ENCODE measurements at regions not wholly inside any gene's neighbourhood (a gene's known extent, or its start where the extent isn't known, plus 50 kb on each side); places are given as distances from the start of the nearest gene placed in this dataset.

- Histone ChIP-seq H4K20me1 (ENCODE audit: insufficient read depth, low read length) (no peaks in the 10 kb centered on the region), H3K27ac (ENCODE audit: low read depth, low read length, poor library complexity, severe bottlenecking) (no peak overlapping the region), H3K4me3 (ENCODE audit: low read depth, low read length, poor library complexity, severe bottlenecking) (no peak overlapping the region), H3K36me3 (ENCODE audit: insufficient read depth, low read length) (no peaks in the 10 kb centered on the region), H3K9me3 (ENCODE audit: low read length) (no peaks in the 10 kb centered on the region), H3K9me2 (ENCODE audit: insufficient read depth, low read length) (no peaks in the 10 kb centered on the region), H2AFZ (ENCODE audit: low read length) (no peak overlapping the region), H3K4me2 (ENCODE audit: low read length) (no peak overlapping the region), H3K79me2 (ENCODE audit: insufficient read depth, low read depth, low read length) (no peaks in the 10 kb centered on the region), H3K4me1 (ENCODE audit: insufficient read depth, low read length, poor library complexity, severe bottlenecking) (no peaks in the 10 kb centered on the region)
- BruUV-seq (replicated peaks): no TSS peak
- CTCF ChIA-PET (ENCODE audit: unreplicated experiment): no interaction called here
- TF ChIP-seq EZH2phosphoT487 (IDR thresholded peaks at IDR 0.05; ENCODE audit: borderline replicate concordance, low read depth, low read length): no peak
- no peak for DNase-seq (ENCODE audit: low spot score)
- intact Hi-C loops (cut with micrococcal nuclease; ENCODE audit: unreplicated experiment): no loop called here
- POLR2A ChIA-PET: no interaction called here
Observed at GRCh38 chr10:20713420-20713819, 183.7 kb downstream of the NEBL start.

GRCh38 chr10:20712774-20713173 is 184.3 kb downstream of the NEBL start:
- Histone ChIP-seq H3K4me2 (ENCODE audit: low read length) (no peak overlapping the region), H4K20me1 (ENCODE audit: insufficient read depth, low read length) (no peaks in the 10 kb centered on the region), H3K4me3 (ENCODE audit: low read depth, low read length, poor library complexity, severe bottlenecking) (no peak overlapping the region), H3K27ac (ENCODE audit: low read depth, low read length, poor library complexity, severe bottlenecking) (no peak overlapping the region), H3K36me3 (ENCODE audit: insufficient read depth, low read length) (no peaks in the 10 kb centered on the region), H3K4me1 (ENCODE audit: insufficient read depth, low read length, poor library complexity, severe bottlenecking) (no peaks in the 10 kb centered on the region), H3K9me3 (ENCODE audit: low read length) (no peaks in the 10 kb centered on the region), H2AFZ (ENCODE audit: low read length) (no peak overlapping the region), H3K9me2 (ENCODE audit: insufficient read depth, low read length) (no peaks in the 10 kb centered on the region), H3K79me2 (ENCODE audit: insufficient read depth, low read depth, low read length) (no peaks in the 10 kb centered on the region)
- no peak for TF ChIP-seq EZH2phosphoT487 (IDR thresholded peaks at IDR 0.05; ENCODE audit: borderline replicate concordance, low read depth, low read length)
- no peak for TF ChIP-seq CTCF (conservative IDR thresholded peaks at IDR 0.05; ENCODE audit: low read length)
- DNase-seq (ENCODE audit: low spot score): no peak
- intact Hi-C loops (cut with micrococcal nuclease; ENCODE audit: unreplicated experiment): no loop called here
- ChIA-PET CTCF (ENCODE audit: unreplicated experiment) (no interaction called here), POLR2A (no interaction called here)
- BruUV-seq (replicated peaks): no TSS peak

GRCh38 chr10:20709708-20710107 is 187.4 kb downstream of the NEBL start:
- no peaks in the 10 kb centered on the region for H3K9me2 ChIP-seq (ENCODE audit: insufficient read depth, low read length)
- no peaks in the 10 kb centered on the region for H3K79me2 ChIP-seq (ENCODE audit: insufficient read depth, low read depth, low read length)
- no peak for DNase-seq (ENCODE audit: low spot score)
- H3K4me3 ChIP-seq (ENCODE audit: low read depth, low read length, poor library complexity, severe bottlenecking): no peak overlapping the region
- no peak for TF ChIP-seq CTCF (conservative IDR thresholded peaks at IDR 0.05; ENCODE audit: low read length)
- TF ChIP-seq EZH2phosphoT487 (IDR thresholded peaks at IDR 0.05; ENCODE audit: borderline replicate concordance, low read depth, low read length): no peak
- no peaks in the 10 kb centered on the region for H4K20me1 ChIP-seq (ENCODE audit: insufficient read depth, low read length)
- H3K36me3 ChIP-seq (ENCODE audit: insufficient read depth, low read length): no peaks in the 10 kb centered on the region
- ChIA-PET POLR2A (no interaction called here), CTCF (ENCODE audit: unreplicated experiment) (no interaction called here)
- H3K27ac ChIP-seq (ENCODE audit: low read depth, low read length, poor library complexity, severe bottlenecking): no peak overlapping the region
- no peak overlapping the region for H3K4me2 ChIP-seq (ENCODE audit: low read length)
- H2AFZ ChIP-seq (ENCODE audit: low read length): no peak overlapping the region
- H3K4me1 ChIP-seq (ENCODE audit: insufficient read depth, low read length, poor library complexity, severe bottlenecking): no peaks in the 10 kb centered on the region
- no peaks in the 10 kb centered on the region for H3K9me3 ChIP-seq (ENCODE audit: low read length)
- intact Hi-C loops (cut with micrococcal nuclease; ENCODE audit: unreplicated experiment): no loop called here
- no TSS peak for BruUV-seq (replicated peaks)
